ENCODE measurements at regions not wholly inside any gene's neighbourhood (a gene's known extent, or its start where the extent isn't known, plus 50 kb on each side); places are given as distances from the start of the nearest gene placed in this dataset.

DNA sequence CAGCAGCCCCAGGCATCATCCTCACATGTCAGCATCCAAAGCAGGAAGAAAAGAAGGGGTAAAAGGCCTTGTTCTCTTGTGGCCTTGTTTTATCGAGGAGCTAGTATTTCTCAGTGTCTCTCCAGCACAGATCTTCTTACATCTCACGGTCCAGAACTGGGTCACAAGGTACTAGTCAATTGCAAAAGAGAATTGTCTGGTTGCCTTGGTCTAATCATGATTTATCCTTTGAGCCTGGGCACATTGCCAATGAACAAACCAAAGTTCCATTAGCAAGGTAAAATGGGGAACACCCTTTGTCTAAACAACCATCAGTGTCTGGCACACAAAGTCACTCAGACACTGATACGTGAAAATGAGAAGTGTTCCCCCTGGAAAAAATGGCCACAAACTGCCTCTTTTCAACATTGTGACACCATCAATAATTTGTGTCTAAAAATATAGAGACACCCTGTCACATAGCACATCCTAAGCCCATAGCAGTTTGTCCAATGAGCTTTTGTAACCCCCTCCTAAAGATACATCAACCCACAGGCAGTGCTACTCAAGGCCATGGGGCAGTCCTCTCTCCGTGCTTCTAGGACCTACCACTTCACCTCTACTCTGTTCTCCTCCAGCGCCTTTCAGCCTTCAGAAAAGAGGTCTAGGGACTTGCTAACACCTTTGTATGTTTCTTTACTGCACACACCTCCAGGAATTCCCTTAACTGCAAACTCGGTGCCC lies 534.4 kb downstream of the MID1IP1 start:
- Histone ChIP-seq H3K14ac (ENCODE audit: insufficient read depth, low read length) (no peak overlapping the region), H2BK12ac (ENCODE audit: insufficient read length, low read depth, low read length) (no peak overlapping the region), H3K79me1 (ENCODE audit: insufficient read depth, low read depth, low read length, poor library complexity, severe bottlenecking) (no peaks in the 10 kb centered on the region), H4K91ac (ENCODE audit: insufficient read length, low read depth, low read length) (no peak overlapping the region), H4K20me1 (ENCODE audit: control insufficient read depth, insufficient read depth, insufficient read length) (no peaks in the 10 kb centered on the region), H2AFZ (ENCODE audit: low read length) (no peak overlapping the region), H3K23ac (ENCODE audit: insufficient read length, low read depth, low read length) (no peak overlapping the region), H3K27ac (ENCODE audit: insufficient read length, low read depth, low read length) (no peak overlapping the region), H3K56ac (ENCODE audit: insufficient read length, low read depth, low read length) (no peak overlapping the region), H2AK5ac (ENCODE audit: insufficient read length, low read length) (no peak overlapping the region), H3K4me1 (ENCODE audit: insufficient read depth, low read length) (no peaks in the 10 kb centered on the region), H3K18ac (ENCODE audit: insufficient read length, low read depth, low read length) (no peak overlapping the region), H2BK120ac (ENCODE audit: low read depth, low read length, poor library complexity, severe bottlenecking) (no peak overlapping the region), H3T11ph (ENCODE audit: low read length) (no peak overlapping the region), H2BK5ac (ENCODE audit: insufficient read length, low read length) (no peak overlapping the region), H3K4ac (ENCODE audit: low read depth, low read length) (no peak overlapping the region), H3K9me3 (ENCODE audit: control insufficient read depth, low read depth, low read length) (no peaks in the 10 kb centered on the region), H4K5ac (ENCODE audit: insufficient read length, low read depth, low read length) (no peak overlapping the region), H3K4me2 (ENCODE audit: insufficient read depth, insufficient read length, low read length) (no peak overlapping the region), H3K23me2 (ENCODE audit: insufficient read length, low read depth, low read length, poor library complexity, severe bottlenecking) (no peaks in the 10 kb centered on the region), H3K79me2 (ENCODE audit: insufficient read depth, low read length) (no peaks in the 10 kb centered on the region), H3K9ac (ENCODE audit: extremely low read depth, insufficient read length, low read length) (no peak overlapping the region), H2BK15ac (ENCODE audit: low read depth, low read length) (no peak overlapping the region), H4K8ac (replicated peaks; ENCODE audit: insufficient read length, low read depth, low read length) (no peak overlapping the region), H3K27me3 (ENCODE audit: insufficient read depth, low read length) (no peaks in the 10 kb centered on the region), H2BK20ac (ENCODE audit: low read depth, low read length, poor library complexity, severe bottlenecking) (no peak overlapping the region)
- H3K27ac Mint-ChIP-seq, result no peak overlapping the region
- DNase-seq, result no peak
- no peak overlapping the region for H3K4me3 Mint-ChIP-seq
- H3K36me3 Mint-ChIP-seq (ENCODE audit: insufficient read depth in 1 of 3, low read depth in 3 of 3), result peaks cover 0 to 4% (median 2%) of the 10 kb centered on the region in 3 experiments; a peak in 4 of 7 replicates
- H3K4me1 Mint-ChIP-seq, result no peaks in the 10 kb centered on the region
- H3K27me3 Mint-ChIP-seq (ENCODE audit: low read depth), result peaks cover 1% of the 10 kb centered on the region; the same call in 1 of the 2 replicates
- no CpG with 5 or more reads among the region's 6 CpGs for WGBS (ENCODE audit: extremely low coverage, insufficient read length, low lambda C conversion rate)
- TF ChIP-seq, protein P1, sequence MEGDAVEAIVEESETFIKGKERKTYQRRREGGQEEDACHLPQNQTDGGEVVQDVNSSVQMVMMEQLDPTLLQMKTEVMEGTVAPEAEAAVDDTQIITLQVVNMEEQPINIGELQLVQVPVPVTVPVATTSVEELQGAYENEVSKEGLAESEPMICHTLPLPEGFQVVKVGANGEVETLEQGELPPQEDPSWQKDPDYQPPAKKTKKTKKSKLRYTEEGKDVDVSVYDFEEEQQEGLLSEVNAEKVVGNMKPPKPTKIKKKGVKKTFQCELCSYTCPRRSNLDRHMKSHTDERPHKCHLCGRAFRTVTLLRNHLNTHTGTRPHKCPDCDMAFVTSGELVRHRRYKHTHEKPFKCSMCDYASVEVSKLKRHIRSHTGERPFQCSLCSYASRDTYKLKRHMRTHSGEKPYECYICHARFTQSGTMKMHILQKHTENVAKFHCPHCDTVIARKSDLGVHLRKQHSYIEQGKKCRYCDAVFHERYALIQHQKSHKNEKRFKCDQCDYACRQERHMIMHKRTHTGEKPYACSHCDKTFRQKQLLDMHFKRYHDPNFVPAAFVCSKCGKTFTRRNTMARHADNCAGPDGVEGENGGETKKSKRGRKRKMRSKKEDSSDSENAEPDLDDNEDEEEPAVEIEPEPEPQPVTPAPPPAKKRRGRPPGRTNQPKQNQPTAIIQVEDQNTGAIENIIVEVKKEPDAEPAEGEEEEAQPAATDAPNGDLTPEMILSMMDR (conservative IDR thresholded peaks at IDR 0.05), result no peak
- peaks cover 65 to 73% of the 10 kb centered on the region in 2 experiments for H3K9me3 Mint-ChIP-seq

All from H9 (cell line).